HG02840 (cell line): ENCODE measurements at regions not wholly inside any gene's neighbourhood (a gene's known extent, or its start where the extent isn't known, plus 50 kb on each side); places are given as distances from the start of the nearest gene placed in this dataset.

Source experiments
- ATAC-seq: cut with Tn5 transposase; IDR thresholded peaks from one replicate; pipeline ENCODE4 v1.9.1; 2021; ENCODE audit warnings: mild to moderate bottlenecking, moderate library complexity, moderate number of reproducible peaks; ENCODE audit not compliant: unreplicated experiment, low FRiP score

DNA sequence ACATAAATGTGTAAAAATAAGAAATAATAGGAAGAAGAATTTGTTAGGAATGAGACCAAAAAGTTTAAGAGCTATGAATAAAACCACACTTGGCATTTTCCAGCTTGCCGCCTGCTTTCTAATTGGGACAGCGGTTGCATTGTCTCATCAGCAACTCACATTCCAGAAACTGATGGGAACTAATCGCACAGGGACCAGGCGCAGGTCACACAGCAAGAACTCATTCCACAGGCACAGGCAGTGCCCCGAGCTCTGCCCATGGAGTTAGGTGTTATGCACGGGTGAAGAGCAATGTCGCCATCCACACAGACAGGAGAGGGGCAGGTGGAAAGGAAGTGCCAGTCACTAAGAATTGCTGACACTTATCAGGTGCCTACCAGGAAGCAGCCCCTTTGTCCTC is 279.9 kb downstream of the NSG2 start:
- no peak for ATAC-seq

DNA sequence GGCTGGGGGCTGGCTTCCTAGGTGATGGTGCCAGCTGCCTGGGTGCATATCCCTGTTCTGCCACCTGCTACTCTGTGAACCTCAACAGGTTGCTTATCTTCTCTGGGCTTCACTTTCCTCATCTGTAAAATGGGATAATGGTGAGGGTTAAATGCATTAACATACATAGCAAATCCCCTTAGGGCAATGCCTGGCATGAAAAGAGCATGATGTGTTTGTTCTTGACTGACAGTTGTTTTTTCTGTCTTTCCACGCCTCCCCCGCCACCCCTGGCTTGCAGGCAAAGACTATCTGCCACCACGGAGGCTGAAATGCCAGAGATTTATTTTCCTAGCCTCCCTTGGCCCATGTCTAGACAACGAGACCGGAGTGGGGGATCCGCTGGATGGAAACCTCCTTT is 280.5 kb downstream of the NSG2 start:
- no peak for ATAC-seq

DNA sequence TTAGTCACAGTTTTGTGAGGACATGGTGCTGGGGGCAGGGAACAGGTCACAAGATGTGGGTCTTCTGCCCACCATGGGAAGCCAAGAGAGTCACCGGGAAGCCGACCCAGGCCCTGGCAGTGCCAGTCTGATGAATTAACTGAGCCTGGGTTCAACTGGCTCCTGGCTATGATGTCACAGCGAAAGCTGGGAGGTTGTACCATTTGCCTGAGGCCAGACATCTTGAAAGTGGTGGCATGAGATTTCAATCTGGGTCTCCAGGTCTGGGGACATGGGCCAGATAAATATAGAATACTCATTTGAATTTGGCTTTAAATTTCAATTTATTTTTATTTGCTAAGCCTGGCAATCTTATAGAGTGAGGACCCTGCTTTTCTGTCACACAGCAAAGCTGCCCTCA is 280.9 kb downstream of the NSG2 start:
- ATAC-seq, result no peak

DNA sequence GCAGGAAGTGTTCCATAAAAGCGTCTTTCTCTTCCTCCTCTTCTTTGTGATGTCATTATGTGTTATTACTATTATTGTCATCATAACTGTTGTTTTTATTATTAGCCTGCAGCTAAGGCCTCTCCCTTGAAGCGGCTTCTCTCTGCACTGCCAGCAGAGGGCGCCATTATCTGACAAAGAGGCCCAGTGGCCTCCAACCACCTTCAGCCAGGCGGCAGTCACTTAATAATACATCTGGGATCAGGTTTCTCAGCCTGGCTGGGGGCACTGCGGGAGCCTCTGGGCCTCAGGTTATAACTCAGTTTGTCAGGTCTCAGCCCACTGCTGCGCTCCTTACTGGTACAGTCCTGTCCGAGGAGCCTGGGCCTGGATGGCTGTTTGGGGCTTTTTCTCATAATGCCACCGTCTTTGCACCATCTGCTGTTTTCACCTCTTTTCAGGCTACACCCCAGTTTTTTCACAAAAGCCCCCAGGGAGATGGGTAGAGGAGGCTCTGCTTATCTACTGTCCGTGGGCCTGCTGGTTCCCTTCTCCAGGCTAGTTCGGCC is 281.9 kb downstream of the NSG2 start:
- ATAC-seq, result no peak

DNA sequence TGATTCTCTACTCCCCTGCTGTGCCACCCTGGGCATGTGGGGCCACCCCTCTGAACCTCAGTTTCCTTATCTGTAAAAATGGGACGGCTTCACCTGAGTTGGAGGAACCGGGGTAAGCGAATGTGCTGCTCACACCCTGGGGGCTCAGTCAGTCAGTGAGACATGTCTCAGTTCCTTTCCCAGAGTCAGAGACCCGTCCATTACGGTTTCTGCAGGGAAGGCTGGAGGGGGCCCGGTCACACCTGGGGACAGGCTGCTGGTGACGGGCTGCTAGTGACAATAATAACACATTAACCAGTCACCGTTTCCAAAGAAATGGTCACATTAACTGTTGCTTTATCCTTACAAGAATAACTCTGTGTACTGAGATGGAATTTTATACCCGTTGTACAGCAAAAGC is 282.4 kb downstream of the NSG2 start:
- no peak for ATAC-seq

DNA sequence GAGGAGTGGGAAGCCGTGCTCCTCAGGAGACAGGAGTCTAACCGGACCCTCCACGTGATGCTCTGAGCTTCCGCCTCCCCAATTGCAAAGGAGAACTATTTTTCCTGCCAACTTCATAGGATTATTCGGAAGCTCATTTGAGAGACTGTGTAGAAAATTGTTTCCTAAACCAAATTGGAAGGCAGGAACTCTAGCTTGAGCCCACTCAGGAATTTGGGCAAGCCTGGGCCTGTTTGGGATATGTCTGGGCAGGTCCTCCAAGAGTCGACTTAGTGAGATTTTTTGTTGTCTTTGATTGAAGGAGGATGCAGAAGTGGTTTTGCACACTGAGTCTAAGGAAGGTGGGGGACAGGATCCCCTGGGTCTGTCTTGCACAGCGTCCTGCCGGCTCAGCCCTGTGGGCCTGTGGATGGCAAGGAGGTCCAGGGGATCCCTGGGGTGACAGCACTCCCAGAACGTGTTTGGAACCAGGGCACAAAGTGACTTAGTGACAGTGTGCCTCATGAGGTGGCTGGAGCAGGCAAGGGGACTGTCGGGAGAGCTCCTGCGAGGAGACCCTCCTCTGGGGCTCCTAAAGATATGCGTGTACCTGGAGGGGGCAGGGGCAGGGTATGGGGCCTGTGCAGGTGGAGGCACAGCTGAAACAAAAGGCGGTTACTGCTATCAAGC is 283.3 kb downstream of the NSG2 start:
- no peak for ATAC-seq

DNA sequence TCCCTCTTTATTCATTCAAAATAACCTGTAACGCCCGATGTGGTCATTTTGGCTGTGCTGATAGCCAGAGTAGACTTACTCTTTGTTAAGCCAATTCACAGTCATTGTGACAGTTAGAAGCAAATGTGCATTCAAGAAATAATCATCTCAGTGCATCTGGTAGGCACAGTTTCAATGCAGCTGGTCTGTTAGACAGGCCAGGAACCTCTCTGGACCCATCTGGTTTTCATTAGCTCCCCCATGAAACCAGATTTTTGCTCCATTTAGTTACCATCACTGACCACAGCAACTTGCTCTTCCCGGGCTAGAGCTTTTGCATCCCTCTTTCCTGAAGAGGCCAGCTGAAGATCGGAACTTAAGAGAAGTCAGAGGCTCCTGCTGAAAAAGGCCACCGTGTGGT is 284.2 kb downstream of the NSG2 start:
- no peak for ATAC-seq

DNA sequence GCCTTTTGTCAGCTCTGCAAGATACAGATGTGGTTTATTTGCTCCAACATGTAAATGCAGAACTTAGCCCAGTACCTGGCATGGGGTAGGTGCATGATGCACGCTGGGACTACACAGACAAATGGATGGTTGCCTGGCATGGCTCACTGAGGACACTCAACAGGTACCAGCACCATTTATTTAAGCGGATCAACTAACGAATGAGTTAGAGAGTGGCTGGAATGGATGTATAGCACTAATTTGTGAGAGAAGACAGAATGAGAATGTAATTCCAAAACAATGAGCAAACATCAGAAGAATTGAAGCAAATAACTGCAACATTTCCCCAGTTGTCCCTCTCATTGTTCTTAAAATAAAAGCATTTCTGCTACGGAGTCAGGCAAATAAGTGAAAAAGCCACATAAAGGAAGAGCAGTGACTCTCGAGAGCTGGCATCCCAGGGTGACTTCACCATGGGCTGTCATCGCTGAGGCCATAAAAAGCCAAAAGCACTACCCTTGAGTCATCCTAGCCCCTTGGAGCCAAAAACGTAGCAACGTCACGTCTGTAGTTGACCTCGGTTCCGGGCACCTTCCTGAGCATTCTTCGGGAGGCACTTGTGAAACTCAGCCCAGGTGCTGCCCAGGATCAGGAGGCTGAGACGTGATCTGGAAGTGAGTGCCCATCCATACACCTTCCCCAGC is 290.3 kb downstream of the NSG2 start:
- ATAC-seq, result no peak

DNA sequence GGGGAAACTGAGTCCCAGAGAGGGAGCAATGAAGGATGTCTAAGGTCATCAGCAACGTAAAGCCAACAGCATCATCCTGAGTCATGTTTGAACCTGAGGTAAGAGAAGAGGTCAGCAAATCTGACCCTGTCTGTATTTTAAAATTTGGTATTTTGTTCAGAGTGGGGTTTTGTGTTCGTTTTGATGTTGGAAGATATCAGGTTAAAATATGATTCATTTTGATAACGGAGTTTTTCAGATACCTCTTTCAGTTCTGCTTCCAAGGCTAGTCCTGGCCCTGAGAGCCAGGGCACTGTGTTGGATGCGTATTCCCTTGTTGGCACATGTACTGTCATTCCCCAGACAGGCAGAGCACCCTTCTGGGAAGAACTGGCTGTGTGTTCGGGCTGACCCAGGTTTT is 291.0 kb downstream of the NSG2 start:
- no peak for ATAC-seq

DNA sequence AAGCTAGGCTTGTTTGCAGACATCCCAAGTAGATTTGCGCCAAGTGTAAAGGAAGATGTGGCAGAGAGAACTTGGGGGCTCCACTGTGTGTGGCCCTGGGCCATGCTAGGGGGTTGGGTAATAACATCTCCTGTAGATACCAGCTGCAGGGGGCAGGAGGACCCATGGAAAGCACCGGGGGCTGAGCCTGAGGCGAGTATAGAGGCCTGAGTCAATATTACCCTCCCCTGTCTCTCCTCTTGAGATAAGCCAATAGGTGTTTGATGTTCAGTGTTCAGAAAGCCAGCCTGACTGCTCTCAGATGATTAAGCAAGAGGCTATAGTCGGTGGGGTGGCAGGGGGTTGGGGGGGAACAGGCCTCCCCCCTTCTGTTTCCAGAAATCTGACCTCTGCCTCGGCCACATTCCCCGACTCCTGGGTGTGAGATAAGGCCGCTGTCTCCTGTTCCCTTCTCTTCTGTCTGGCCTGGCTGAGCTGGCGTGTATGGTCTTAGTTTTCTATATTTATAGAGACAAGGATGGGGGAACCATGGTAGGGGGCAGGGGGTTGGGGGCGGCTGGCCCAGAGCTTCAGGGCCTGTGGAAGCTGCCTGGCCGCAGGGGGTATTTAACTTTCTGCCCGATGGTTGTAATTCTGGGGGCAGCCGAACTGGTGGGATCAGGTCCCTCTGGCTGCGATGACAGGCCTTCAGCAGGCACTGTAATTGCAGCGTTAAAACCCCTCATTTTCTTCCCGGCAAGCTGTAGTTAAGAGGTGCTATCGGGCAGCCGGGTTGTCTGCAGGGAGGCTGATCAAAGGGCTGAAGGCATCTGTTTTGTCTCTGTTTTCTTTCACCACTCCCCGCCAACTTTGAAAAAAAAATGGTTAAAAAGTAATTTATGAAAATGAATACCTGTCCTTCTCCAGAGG is 292.0 kb downstream of the NSG2 start:
- ATAC-seq, result no peak

DNA sequence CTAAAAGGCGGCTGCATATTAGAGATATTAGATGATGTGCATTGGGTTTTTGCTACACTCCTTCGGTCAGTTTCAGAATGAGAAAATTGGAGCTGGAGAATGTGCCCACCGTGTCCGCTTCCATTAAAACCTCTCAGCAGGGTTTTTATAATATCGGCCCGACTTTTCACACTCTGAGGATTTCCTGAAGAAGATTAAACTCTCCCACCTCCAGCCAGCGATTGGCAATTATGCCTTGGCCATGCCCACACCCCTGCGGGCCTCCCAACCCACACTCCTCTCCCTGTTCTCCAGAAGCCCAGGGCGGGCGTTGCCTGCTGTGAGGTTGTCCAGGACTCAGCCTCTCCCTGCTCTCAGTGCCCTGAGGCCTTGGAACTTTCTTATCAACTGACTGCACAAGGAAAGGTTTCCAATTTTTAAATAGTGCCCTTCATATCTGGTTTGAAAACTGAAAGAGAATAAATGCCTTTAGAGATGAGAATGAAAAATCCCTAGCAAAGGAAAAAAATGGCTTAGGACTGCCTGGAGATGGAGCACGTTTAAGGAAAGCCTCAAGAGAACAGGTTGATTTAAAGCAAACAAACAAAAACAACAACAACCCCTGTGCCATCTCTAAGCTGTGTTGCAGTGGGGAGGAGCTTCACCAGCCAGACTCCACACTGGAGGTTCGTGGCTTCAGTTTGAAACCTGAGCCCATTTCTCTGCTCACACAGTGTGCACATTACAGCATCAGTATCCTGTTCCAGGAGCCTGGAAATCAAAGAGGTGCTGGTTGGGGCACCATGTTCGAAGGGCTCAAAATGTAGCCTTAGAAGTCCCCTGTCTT is 292.9 kb downstream of the NSG2 start:
- no peak for ATAC-seq

DNA sequence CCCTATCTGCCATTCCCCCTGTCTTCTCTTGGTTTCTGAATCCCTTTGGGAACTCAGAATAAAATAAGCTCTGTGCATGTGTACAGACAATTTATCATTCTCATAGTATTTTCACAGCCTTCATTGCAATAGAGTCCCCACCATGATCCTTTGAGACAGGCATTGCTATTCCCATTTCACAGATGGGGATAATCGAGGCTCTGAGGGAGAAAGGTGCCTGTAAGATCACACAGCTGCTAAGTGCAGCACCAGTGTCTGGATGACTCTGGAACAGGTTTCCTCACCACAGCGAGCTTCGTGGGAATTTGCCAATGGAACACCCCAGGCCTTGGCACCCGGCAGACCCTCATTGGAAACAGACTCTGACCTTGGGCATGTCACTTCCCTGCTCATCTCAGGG is 293.6 kb downstream of the NSG2 start:
- ATAC-seq, result no peak

DNA sequence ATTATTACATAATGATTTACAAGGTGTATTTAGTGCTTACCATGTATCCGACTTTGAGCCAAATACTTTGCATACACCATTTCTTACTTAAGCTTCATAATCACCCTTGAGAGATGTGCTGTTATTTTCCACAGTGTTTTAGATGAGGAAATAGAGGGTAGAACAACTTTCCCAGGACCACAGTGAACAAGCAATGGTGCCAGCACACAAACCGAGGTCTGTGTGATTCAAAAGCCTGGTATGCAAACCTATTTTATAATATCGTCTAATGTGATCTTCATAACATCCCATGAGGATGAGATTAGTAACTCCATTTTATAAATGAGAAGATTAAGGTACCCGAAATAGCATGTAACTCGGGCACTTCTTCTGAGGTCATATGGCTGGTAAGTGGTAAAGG is 294.7 kb downstream of the NSG2 start:
- no peak for ATAC-seq

DNA sequence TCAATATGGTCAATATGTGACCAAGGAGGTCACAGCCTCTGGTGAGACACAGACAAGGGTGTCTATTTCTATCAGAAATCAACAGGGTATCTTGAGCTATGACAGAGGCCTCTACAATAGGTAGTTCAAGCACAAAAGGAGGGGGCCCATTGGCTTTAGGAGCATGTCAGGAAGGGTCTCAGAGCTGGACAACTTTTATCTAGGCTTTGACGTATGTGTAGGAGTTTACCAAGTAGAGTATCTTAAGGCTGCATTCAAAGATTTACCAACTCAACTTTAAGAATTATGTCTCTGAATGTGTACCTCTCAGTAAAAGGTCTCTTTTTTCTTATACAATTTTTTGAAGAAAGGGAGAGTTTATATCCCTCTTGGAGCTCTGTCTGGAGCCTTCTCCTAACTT is 297.2 kb downstream of the NSG2 start:
- ATAC-seq, result no peak

DNA sequence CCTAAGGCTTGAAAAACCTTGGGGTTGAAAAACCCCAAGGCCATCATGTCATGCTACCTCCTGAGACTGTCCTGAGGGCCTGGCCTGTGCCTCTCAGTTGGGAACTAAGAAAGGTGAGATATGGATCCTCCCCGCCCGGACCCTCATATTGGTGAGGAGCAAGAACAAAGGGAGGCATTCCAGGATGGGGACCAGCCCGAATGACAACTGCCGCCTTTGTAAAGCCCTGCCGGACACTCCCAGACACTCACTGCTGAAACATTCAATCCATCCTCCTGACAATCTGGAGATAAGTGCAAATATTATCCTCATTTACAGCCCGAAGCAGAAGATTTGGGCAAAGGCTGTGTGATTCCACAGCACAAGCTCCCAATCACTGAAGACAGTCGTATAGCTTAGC is 298.3 kb downstream of the NSG2 start:
- ATAC-seq, result no peak

DNA sequence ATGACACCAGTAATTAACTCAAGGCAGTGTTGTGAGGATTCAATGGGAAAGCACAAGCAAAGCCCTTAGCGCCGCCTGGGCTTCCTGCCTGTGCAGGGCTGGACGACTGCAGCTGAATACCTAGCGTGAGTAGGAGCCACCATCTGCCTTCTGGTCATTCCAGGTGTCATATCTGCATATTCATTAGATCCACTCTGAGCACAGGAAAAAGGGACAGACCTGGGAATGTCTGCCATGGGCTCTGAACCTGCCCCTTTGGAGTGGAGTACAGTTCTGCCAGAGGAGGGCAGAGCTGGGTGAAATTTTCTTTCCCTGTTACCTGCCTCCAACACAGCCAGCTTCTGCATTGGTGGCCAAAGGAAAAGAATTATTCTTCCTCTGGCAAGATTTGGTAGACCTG is 298.8 kb downstream of the NSG2 start:
- ATAC-seq, result no peak

DNA sequence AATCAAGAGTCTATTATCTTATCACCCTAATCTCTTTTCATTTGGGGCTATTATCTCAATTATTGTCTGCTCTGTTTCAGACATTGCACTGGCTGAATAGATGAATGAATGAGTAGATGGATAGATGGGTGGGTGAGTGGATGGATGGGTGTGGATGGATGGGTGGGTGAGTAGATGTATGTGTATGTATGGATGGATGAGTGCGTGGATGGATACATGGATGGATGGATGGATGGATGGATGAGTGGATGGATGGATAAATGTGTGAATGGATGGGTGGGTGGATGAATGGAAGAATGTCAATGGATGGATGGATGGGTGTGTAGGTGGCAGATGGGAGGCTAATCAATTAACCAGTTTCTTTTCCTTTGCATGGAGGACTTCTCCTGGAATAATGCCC is 301.7 kb downstream of the NSG2 start:
- ATAC-seq, result no peak

DNA sequence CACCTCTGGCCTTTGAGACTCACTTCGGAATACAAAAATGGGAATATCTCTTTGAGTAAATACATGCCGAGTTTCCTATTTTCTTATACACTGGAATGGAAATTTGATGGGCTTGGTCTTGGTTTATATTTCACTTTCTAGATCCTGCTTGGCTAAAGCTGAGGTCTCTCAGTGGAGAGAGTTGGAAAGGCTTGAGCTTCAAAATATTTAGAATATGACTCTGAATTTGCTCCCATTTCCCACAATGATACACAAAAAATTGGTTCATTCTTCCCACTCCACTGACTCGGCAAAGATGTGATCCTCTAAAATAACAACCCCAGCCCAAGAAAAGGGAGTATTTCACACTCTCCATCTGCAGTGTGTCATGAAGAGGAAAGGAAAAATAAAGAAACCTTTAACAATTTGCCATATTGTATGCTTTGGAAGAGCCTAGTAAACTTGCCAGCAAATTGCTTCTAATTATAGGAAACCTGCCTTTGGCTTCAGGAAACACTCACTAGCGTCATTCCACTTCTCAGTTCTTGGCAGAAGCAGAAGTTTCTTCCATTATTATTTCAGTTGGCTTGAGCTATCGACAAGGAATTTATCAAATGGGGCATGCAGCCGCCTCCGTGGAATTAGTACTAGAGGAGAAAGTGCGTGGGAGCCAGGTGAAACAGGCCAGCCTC is 302.9 kb downstream of the NSG2 start:
- ATAC-seq, result no peak

DNA sequence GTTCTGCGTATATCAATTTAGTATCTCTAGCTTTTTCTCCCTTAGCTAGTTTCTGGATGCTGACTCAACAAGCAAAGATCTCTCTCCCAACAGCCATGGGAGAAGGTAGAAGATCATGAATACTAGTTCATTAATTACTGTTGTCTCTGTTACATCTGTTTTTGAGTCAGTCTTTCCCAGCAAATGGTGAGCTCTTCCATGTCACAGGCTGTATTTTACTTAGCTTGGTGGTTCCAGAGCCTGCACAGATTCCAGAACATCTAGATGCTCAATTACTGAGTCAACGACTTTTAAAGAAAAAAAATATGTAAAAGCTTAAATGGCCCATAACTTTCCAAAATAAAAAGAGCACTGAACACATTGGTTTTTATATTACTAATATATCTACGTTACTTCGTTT is 307.2 kb downstream of the NSG2 start:
- ATAC-seq, result no peak

DNA sequence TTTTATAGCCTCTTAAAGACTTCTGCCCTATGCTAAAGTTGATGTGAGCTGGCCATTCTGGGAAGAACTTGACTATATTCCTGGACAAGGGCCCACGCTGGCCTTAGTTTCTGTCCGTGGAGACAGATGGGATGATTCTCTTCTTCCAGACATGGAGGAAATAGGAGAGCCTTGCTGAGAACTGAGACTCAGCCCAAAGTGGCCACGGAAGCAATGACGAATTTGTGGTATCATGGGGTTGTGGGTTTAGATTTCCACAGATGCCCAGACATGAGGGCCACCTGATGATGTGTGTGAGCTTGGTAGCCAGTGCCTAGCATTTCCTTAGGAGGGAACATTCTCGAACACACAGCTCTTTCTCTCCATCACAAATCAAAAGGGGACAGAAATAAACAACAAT is 309.1 kb downstream of the NSG2 start:
- ATAC-seq, result no peak
